ENCODE measurements at regions not wholly inside any gene's neighbourhood (a gene's known extent, or its start where the extent isn't known, plus 50 kb on each side); places are given as distances from the start of the nearest gene placed in this dataset.
A peak's percentile ranks its signal among the peaks of the same experiment; 100 is the strongest.
"Not testable (repeated sequence)": the region's sequence is repeated elsewhere in the genome, so short reads cannot be mapped to it uniquely, and the experiment has no call there.

GRCh38 chr22:49519117-49519737 is 308.4 kb downstream of the BRD1 start:
- no peak for DNase-seq

- DNase-seq, result no peak
Measured at GRCh38 chr22:49518436-49518970, 309.2 kb downstream of the BRD1 start.

- DNase-seq, result no peak
Measured at GRCh38 chr22:49517667-49518185, 309.9 kb downstream of the BRD1 start.

GRCh38 chr22:49517211-49517610 is 310.5 kb downstream of the BRD1 start:
- DNase-seq, result no peak

- DNase-seq, result no peak
Measured at GRCh38 chr22:49515475-49515874, 312.2 kb downstream of the BRD1 start.

GRCh38 chr22:49514641-49515040 is 313.0 kb downstream of the BRD1 start:
- no peak for DNase-seq

GRCh38 chr22:49514211-49514610 is 313.5 kb downstream of the BRD1 start:
- DNase-seq, result no peak

GRCh38 chr22:49513358-49513851 is 314.3 kb downstream of the BRD1 start:
- no peak for DNase-seq

- no peak for DNase-seq
Measured at GRCh38 chr22:49512487-49513165, 315.0 kb downstream of the BRD1 start.

GRCh38 chr22:49511393-49512189 is 316.1 kb downstream of the BRD1 start:
- DNase-seq, result not testable (repeated sequence)

GRCh38 chr22:49510718-49511117 is 317.0 kb downstream of the BRD1 start:
- no peak for DNase-seq

GRCh38 chr22:49509016-49509415 is 318.7 kb downstream of the BRD1 start:
- DNase-seq, result no peak

- no peak for DNase-seq
Measured at GRCh38 chr22:49508561-49508960, 319.1 kb downstream of the BRD1 start.

- no peak for DNase-seq
Measured at GRCh38 chr22:49507607-49508292, 319.9 kb downstream of the BRD1 start.

- DNase-seq, result no peak
Measured at GRCh38 chr22:49506010-49506400, 321.7 kb downstream of the BRD1 start.

GRCh38 chr22:49505337-49506009 is 322.2 kb downstream of the BRD1 start:
- no peak for DNase-seq

GRCh38 chr22:49503896-49504521 is 323.7 kb downstream of the BRD1 start:
- DNase-seq, result no peak

- DNase-seq, result no peak
Measured at GRCh38 chr22:49503321-49503720, 324.4 kb downstream of the BRD1 start.

GRCh38 chr22:49502126-49502826 is 325.4 kb downstream of the BRD1 start:
- DNase-seq, result peak; percentile 41

GRCh38 chr22:49500942-49501395 is 326.7 kb downstream of the BRD1 start:
- DNase-seq, result no peak

GRCh38 chr22:49500076-49500460 is 327.6 kb downstream of the BRD1 start:
- no peak for DNase-seq
